WERI-Rb-1 (cell line): ENCODE measurements at regions not wholly inside any gene's neighbourhood (a gene's known extent, or its start where the extent isn't known, plus 50 kb on each side); places are given as distances from the start of the nearest gene placed in this dataset.
"Not testable (repeated sequence)": the region's sequence is repeated elsewhere in the genome, so short reads cannot be mapped to it uniquely, and the experiment has no call there.

Experiments used
- DNase-seq: peaks from one replicate; pipeline ENCODE4 v3.0.0-alpha.2; 2020
- H3K27ac ChIP-seq: fragments of 250-450 bp; sonication (Bioruptor Pico); 2 replicates; pipeline ENCODE4 v1.5.1; 2020; ENCODE audit warnings: mild to moderate bottlenecking, moderate library complexity
- H3K27me3 ChIP-seq: fragments of 250-450 bp; sonication (Bioruptor Pico); 2 replicates; pipeline ENCODE4 v1.5.1; 2021; ENCODE audit warnings: mild to moderate bottlenecking, low read depth, moderate library complexity; ENCODE audit not compliant: insufficient read depth, severe bottlenecking
- H3K36me3 ChIP-seq: fragments of 250-450 bp; sonication (Bioruptor Pico); 2 replicates; pipeline ENCODE4 v1.5.1; 2020; ENCODE audit warnings: mild to moderate bottlenecking, moderate library complexity
- H3K4me3 ChIP-seq: 2 replicates; pipeline ENCODE4 v1.5.1; 2011; ENCODE audit warnings: low read depth, mild to moderate bottlenecking, control low read depth, low read length
- H3K9me3 ChIP-seq: fragments of 250-450 bp; sonication (Bioruptor Pico); 2 replicates; pipeline ENCODE4 v1.5.1; 2021; ENCODE audit warnings: mild to moderate bottlenecking, moderate library complexity; ENCODE audit not compliant: severe bottlenecking
- CTCF ChIP-seq: IDR thresholded peaks from 2 replicates; pipeline ENCODE4 v1.5.1; 2011; ENCODE audit warnings: low read depth, mild to moderate bottlenecking, control low read depth, inconsistent platforms, low read length

GRCh38 chr14:29005647-29006046 lies 239.1 kb downstream of the FOXG1 start:
- DNase-seq, result no peak
- no peak for TF ChIP-seq CTCF
- H3K27me3 ChIP-seq, result no peaks in the 10 kb centered on the region
- no peaks in the 10 kb centered on the region for H3K36me3 ChIP-seq
- H3K9me3 ChIP-seq, result no peaks in the 10 kb centered on the region
- H3K4me3 ChIP-seq, result no peak overlapping the region
- H3K27ac ChIP-seq, result no peak overlapping the region

- Histone ChIP-seq H3K27ac (no peak overlapping the region), H3K4me3 (no peak overlapping the region), H3K27me3 (no peaks in the 10 kb centered on the region), H3K36me3 (no peaks in the 10 kb centered on the region), H3K9me3 (no peaks in the 10 kb centered on the region)
- no peak for TF ChIP-seq CTCF
- DNase-seq, result no peak
Measured at GRCh38 chr14:29007990-29008389, 241.4 kb downstream of the FOXG1 start.

- DNase-seq, result peak; percentile 78
- Histone ChIP-seq H3K36me3 (no peaks in the 10 kb centered on the region), H3K27ac (no peak overlapping the region), H3K9me3 (no peaks in the 10 kb centered on the region), H3K27me3 (no peaks in the 10 kb centered on the region), H3K4me3 (no peak overlapping the region)
- TF ChIP-seq CTCF, result peak; percentile 82
Measured at GRCh38 chr14:29016050-29016900, 249.7 kb downstream of the FOXG1 start.

- H3K9me3 ChIP-seq, H3K4me3 ChIP-seq, H3K36me3 ChIP-seq, DNase-seq, H3K27me3 ChIP-seq, H3K27ac ChIP-seq: not testable (repeated sequence)
Measured at GRCh38 chr14:29023505-29023904, 256.9 kb downstream of the FOXG1 start.

GRCh38 chr14:29027441-29027840 lies 260.9 kb downstream of the FOXG1 start:
- H3K4me3 ChIP-seq, H3K27ac ChIP-seq, H3K36me3 ChIP-seq, H3K9me3 ChIP-seq, DNase-seq, H3K27me3 ChIP-seq: not testable (repeated sequence)

- not testable (repeated sequence) for H3K27ac ChIP-seq, H3K4me3 ChIP-seq, H3K27me3 ChIP-seq, H3K36me3 ChIP-seq, DNase-seq, H3K9me3 ChIP-seq
Measured at GRCh38 chr14:29027941-29028705, 261.5 kb downstream of the FOXG1 start.

- H3K4me3 ChIP-seq, result no peak overlapping the region
- H3K27ac ChIP-seq, result no peak overlapping the region
- no peak for TF ChIP-seq CTCF
- no peaks in the 10 kb centered on the region for H3K9me3 ChIP-seq
- H3K36me3 ChIP-seq, result no peaks in the 10 kb centered on the region
- no peak for DNase-seq
- no peaks in the 10 kb centered on the region for H3K27me3 ChIP-seq
Measured at GRCh38 chr14:29028973-29029582, 262.5 kb downstream of the FOXG1 start.
